H1 (cell line): ENCODE measurements at regions not wholly inside any gene's neighbourhood (a gene's known extent, or its start where the extent isn't known, plus 50 kb on each side); places are given as distances from the start of the nearest gene placed in this dataset.

Experiments
- CHD1 ChIP-seq: IDR thresholded peaks from 2 replicates; pipeline ENCODE4 v1.6.1; 2012; ENCODE audit warnings: low read depth, low read length, improper control_type of control experiment
- CREB1 ChIP-seq: IDR thresholded peaks from 2 replicates; pipeline ENCODE4 v1.6.1; 2012; ENCODE audit warnings: inconsistent platforms
- EZH2 ChIP-seq: fragments of 200-600 bp; sonication (generic); IDR thresholded peaks from 2 replicates; pipeline ENCODE4 v1.7.1; 2012; ENCODE audit warnings: low read depth, mild to moderate bottlenecking, moderate library complexity, low read length, inconsistent platforms; ENCODE audit not compliant: severe bottlenecking
- GTF2F1 ChIP-seq: IDR thresholded peaks from 2 replicates; pipeline ENCODE4 v1.6.1; 2012; ENCODE audit warnings: low read depth, low read length, improper control_type of control experiment, borderline replicate concordance
- HDAC2 ChIP-seq, 2 experiments: fragments of 300-600 bp in 1 of 2; sonication (generic) in 1 of 2; IDR thresholded peaks; 2 replicates each; pipeline ENCODE4 v1.6.1; 2011 to 2012; ENCODE audit warnings: low read depth in 2 of 2, low read length in 2 of 2, mild to moderate bottlenecking in 2 of 2, moderate library complexity in 2 of 2, borderline replicate concordance in 1 of 2, inconsistent platforms in 1 of 2
- PHF8 ChIP-seq: fragments of 200-600 bp; sonication (generic); conservative IDR thresholded peaks from 2 replicates; pipeline ENCODE4 v1.7.1; 2012; ENCODE audit warnings: low read depth, mild to moderate bottlenecking, inconsistent platforms, low read length, moderate library complexity
- SIRT6 ChIP-seq: IDR thresholded peaks from one replicate; pipeline ENCODE4 v1.7.1; 2012; ENCODE audit warnings: low read length, inconsistent platforms
- TAF7 ChIP-seq: optimal IDR thresholded peaks from 2 replicates; pipeline ENCODE3; 2011; ENCODE audit warnings: low read depth, mild to moderate bottlenecking, inconsistent platforms, low read length, moderate library complexity, borderline replicate concordance
- TF ChIP-seq, protein P1 (sequence below): fragments of 300-600 bp; sonication (generic); IDR thresholded peaks from 2 replicates; pipeline ENCODE4 v1.7.1; 2012; ENCODE audit warnings: low read length, moderate library complexity, mild to moderate bottlenecking, inconsistent platforms; ENCODE audit not compliant: insufficient replicate concordance

DNA sequence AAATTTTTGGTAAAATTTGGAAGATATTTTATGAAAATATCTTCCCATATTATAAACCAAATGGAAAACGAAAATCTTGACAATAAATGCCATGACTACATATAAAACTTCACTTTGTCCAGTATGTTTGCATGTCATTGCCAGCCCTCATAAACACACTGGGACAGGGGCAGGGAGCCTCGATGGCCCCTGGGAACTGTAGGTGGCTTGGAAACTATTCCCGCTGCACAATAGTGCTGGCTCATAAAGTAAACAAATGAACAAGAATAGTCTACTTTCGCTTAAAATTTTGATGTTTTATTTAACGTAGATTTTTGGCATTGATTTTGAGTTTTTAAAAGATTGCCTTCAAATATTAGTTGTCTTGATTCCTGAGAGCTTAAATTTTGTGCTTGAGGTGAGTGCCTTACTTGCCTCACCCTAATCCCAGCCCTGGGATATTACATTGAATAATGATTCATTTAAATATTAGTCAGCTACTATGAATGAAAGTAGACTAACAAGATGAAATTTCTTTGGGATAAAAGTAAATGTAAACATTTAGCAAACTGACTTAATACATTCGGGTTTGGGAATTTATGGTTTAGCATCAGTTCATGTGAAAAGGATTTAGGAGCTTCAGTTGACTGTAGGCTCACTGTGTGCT, 74.0 kb upstream of the PKP2 start (continued):
- TF ChIP-seq, protein P1, sequence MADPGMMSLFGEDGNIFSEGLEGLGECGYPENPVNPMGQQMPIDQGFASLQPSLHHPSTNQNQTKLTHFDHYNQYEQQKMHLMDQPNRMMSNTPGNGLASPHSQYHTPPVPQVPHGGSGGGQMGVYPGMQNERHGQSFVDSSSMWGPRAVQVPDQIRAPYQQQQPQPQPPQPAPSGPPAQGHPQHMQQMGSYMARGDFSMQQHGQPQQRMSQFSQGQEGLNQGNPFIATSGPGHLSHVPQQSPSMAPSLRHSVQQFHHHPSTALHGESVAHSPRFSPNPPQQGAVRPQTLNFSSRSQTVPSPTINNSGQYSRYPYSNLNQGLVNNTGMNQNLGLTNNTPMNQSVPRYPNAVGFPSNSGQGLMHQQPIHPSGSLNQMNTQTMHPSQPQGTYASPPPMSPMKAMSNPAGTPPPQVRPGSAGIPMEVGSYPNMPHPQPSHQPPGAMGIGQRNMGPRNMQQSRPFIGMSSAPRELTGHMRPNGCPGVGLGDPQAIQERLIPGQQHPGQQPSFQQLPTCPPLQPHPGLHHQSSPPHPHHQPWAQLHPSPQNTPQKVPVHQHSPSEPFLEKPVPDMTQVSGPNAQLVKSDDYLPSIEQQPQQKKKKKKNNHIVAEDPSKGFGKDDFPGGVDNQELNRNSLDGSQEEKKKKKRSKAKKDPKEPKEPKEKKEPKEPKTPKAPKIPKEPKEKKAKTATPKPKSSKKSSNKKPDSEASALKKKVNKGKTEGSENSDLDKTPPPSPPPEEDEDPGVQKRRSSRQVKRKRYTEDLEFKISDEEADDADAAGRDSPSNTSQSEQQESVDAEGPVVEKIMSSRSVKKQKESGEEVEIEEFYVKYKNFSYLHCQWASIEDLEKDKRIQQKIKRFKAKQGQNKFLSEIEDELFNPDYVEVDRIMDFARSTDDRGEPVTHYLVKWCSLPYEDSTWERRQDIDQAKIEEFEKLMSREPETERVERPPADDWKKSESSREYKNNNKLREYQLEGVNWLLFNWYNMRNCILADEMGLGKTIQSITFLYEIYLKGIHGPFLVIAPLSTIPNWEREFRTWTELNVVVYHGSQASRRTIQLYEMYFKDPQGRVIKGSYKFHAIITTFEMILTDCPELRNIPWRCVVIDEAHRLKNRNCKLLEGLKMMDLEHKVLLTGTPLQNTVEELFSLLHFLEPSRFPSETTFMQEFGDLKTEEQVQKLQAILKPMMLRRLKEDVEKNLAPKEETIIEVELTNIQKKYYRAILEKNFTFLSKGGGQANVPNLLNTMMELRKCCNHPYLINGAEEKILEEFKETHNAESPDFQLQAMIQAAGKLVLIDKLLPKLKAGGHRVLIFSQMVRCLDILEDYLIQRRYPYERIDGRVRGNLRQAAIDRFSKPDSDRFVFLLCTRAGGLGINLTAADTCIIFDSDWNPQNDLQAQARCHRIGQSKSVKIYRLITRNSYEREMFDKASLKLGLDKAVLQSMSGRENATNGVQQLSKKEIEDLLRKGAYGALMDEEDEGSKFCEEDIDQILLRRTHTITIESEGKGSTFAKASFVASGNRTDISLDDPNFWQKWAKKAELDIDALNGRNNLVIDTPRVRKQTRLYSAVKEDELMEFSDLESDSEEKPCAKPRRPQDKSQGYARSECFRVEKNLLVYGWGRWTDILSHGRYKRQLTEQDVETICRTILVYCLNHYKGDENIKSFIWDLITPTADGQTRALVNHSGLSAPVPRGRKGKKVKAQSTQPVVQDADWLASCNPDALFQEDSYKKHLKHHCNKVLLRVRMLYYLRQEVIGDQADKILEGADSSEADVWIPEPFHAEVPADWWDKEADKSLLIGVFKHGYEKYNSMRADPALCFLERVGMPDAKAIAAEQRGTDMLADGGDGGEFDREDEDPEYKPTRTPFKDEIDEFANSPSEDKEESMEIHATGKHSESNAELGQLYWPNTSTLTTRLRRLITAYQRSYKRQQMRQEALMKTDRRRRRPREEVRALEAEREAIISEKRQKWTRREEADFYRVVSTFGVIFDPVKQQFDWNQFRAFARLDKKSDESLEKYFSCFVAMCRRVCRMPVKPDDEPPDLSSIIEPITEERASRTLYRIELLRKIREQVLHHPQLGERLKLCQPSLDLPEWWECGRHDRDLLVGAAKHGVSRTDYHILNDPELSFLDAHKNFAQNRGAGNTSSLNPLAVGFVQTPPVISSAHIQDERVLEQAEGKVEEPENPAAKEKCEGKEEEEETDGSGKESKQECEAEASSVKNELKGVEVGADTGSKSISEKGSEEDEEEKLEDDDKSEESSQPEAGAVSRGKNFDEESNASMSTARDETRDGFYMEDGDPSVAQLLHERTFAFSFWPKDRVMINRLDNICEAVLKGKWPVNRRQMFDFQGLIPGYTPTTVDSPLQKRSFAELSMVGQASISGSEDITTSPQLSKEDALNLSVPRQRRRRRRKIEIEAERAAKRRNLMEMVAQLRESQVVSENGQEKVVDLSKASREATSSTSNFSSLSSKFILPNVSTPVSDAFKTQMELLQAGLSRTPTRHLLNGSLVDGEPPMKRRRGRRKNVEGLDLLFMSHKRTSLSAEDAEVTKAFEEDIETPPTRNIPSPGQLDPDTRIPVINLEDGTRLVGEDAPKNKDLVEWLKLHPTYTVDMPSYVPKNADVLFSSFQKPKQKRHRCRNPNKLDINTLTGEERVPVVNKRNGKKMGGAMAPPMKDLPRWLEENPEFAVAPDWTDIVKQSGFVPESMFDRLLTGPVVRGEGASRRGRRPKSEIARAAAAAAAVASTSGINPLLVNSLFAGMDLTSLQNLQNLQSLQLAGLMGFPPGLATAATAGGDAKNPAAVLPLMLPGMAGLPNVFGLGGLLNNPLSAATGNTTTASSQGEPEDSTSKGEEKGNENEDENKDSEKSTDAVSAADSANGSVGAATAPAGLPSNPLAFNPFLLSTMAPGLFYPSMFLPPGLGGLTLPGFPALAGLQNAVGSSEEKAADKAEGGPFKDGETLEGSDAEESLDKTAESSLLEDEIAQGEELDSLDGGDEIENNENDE: no peak
- TF ChIP-seq CREB1: no peak
- TF ChIP-seq EZH2: no peak
- TF ChIP-seq PHF8: no peak
- no peak for TF ChIP-seq TAF7
- TF ChIP-seq SIRT6: no peak
- TF ChIP-seq CHD1: no peak
- no peak for TF ChIP-seq HDAC2 (IDR thresholded peaks at IDR 0.05; ENCODE audit: borderline replicate concordance in 1 of 2, low read depth in 2 of 2, low read length in 2 of 2)
- TF ChIP-seq GTF2F1: no peak
